Sigmoid colon (tissue), 4 donors: ENCODE measurements at regions not wholly inside any gene's neighbourhood (a gene's known extent, or its start where the extent isn't known, plus 50 kb on each side); places are given as distances from the start of the nearest gene placed in this dataset.

Experiments used
- POLR2AphosphoS5 ChIP-seq, 4 donors: sonication (generic); formaldehyde crosslinking; IDR thresholded peaks; one replicate each; pipeline ENCODE4 v1.6.1; 2017; ENCODE audit warnings: antibody characterized with exemption in 4 of 4
- TF ChIP-seq, protein P1 (sequence below), 4 experiments: fragments of 450-650 bp in 3 of 4; fragments of 200-600 bp in 1 of 4; IDR thresholded peaks; one replicate each; pipeline ENCODE4 v1.5.1; 2016 to 2019; ENCODE audit warnings: antibody characterized with exemption in 4 of 4, mild to moderate bottlenecking in 3 of 4, moderate library complexity in 2 of 4

DNA sequence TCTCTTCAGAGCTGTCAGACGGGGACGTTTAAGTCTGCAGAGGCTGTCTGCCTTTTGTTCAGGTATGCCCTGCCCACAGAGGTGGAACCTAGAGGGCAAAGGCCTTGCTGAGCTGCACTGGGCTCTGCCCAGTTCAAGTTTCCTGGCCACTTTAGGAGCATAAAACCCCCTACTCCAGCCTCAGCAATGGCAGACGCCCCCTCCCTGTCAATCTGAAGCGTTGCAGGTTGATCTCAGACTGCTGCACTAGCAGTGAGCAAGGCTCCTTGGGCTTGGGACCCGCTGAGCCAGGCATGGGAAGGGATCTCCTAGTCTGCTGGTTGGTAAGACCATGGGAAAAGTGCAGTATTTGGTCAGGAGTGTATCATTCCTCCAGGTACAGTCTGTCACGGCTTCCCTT lies 66.6 kb upstream of the TP53I11 start:
- TF ChIP-seq, protein P1, sequence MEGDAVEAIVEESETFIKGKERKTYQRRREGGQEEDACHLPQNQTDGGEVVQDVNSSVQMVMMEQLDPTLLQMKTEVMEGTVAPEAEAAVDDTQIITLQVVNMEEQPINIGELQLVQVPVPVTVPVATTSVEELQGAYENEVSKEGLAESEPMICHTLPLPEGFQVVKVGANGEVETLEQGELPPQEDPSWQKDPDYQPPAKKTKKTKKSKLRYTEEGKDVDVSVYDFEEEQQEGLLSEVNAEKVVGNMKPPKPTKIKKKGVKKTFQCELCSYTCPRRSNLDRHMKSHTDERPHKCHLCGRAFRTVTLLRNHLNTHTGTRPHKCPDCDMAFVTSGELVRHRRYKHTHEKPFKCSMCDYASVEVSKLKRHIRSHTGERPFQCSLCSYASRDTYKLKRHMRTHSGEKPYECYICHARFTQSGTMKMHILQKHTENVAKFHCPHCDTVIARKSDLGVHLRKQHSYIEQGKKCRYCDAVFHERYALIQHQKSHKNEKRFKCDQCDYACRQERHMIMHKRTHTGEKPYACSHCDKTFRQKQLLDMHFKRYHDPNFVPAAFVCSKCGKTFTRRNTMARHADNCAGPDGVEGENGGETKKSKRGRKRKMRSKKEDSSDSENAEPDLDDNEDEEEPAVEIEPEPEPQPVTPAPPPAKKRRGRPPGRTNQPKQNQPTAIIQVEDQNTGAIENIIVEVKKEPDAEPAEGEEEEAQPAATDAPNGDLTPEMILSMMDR (IDR thresholded peaks at IDR 0.05): no peak
- TF ChIP-seq POLR2AphosphoS5 (IDR thresholded peaks at IDR 0.05): no peak
